Osteoblast (primary cell): ENCODE measurements at regions not wholly inside any gene's neighbourhood (a gene's known extent, or its start where the extent isn't known, plus 50 kb on each side); places are given as distances from the start of the nearest gene placed in this dataset.

Experiments
- DNase-seq: peaks from one replicate; pipeline ENCODE4 v3.0.0; 2011; ENCODE audit warnings: low spot score, mixed read lengths; ENCODE audit not compliant: insufficient read length; ENCODE audit errors: missing footprints
- H2AFZ ChIP-seq: 2 replicates; pipeline ENCODE4 v1.6.0; 2011; ENCODE audit warnings: mild to moderate bottlenecking, low read length
- H3K27ac ChIP-seq: 2 replicates; pipeline ENCODE4 v1.5.1; 2011; ENCODE audit warnings: mild to moderate bottlenecking, low read depth, low read length, moderate library complexity
- H3K27me3 ChIP-seq: 2 replicates; pipeline ENCODE4 v1.6.0; 2012; ENCODE audit warnings: mild to moderate bottlenecking, control low read depth, inconsistent platforms, low read length, moderate library complexity; ENCODE audit not compliant: insufficient read depth
- H3K36me3 ChIP-seq: 2 replicates; pipeline ENCODE4 v1.5.1; 2011; ENCODE audit warnings: mild to moderate bottlenecking, low read length, control low read depth, moderate library complexity; ENCODE audit not compliant: insufficient read depth
- H3K4me1 ChIP-seq: 2 replicates; pipeline ENCODE4 v1.5.1; 2011; ENCODE audit warnings: mild to moderate bottlenecking, low read length, control low read depth, moderate library complexity; ENCODE audit not compliant: insufficient read depth
- H3K4me2 ChIP-seq: 2 replicates; pipeline ENCODE4 v1.6.0; 2011; ENCODE audit warnings: mild to moderate bottlenecking, low read length; ENCODE audit not compliant: insufficient read depth
- H3K4me3 ChIP-seq: fragments of 200-600 bp; sonication (generic); 3 replicates; pipeline ENCODE4 v1.5.1; 2012; ENCODE audit warnings: mild to moderate bottlenecking, low read length, inconsistent platforms; ENCODE audit not compliant: insufficient read depth
- H3K79me2 ChIP-seq: 2 replicates; pipeline ENCODE4 v1.6.0; 2012; ENCODE audit warnings: mild to moderate bottlenecking, low read length, control low read depth, inconsistent platforms; ENCODE audit not compliant: insufficient read depth
- H3K9me3 ChIP-seq: 2 replicates; pipeline ENCODE4 v1.5.1; 2011; ENCODE audit warnings: low read depth, low read length, control low read depth
- H4K20me1 ChIP-seq: 2 replicates; pipeline ENCODE4 v1.6.0; 2012; ENCODE audit warnings: mild to moderate bottlenecking, low read length, control low read depth; ENCODE audit not compliant: insufficient read depth
- TF ChIP-seq, protein P1 (sequence below): IDR thresholded peaks from 2 replicates; pipeline ENCODE4 v1.5.1; 2011; ENCODE audit warnings: mild to moderate bottlenecking, low read depth, low read length, moderate library complexity; ENCODE audit errors: extremely low read depth

DNA sequence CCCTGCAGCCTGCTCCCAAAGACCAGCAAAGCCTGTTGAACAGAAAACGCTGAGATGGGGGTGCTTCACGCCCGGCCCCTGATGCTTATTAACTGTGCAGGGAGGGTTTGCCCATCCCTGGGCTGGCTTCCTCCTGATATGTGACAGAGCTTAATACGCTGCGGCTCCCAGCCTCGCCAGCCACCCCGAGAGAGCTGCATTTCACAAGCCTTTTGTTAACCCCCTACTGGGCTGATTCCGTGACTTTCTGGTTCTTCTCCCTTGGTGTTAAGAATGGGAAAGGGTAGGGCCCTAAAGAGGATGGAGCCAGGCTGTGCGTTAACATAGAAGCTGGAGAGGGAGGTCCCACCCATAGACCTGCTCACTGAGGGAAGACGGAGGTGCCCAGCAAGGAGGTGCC lies 211.8 kb downstream of the ENGASE start:
- peaks cover 6% of the 10 kb centered on the region for H3K27me3 ChIP-seq
- no peaks in the 10 kb centered on the region for H3K36me3 ChIP-seq
- no peaks in the 10 kb centered on the region for H3K4me1 ChIP-seq
- H4K20me1 ChIP-seq = no peaks in the 10 kb centered on the region
- no peaks in the 10 kb centered on the region for H3K9me3 ChIP-seq
- no peak overlapping the region for H3K27ac ChIP-seq
- TF ChIP-seq, protein P1, sequence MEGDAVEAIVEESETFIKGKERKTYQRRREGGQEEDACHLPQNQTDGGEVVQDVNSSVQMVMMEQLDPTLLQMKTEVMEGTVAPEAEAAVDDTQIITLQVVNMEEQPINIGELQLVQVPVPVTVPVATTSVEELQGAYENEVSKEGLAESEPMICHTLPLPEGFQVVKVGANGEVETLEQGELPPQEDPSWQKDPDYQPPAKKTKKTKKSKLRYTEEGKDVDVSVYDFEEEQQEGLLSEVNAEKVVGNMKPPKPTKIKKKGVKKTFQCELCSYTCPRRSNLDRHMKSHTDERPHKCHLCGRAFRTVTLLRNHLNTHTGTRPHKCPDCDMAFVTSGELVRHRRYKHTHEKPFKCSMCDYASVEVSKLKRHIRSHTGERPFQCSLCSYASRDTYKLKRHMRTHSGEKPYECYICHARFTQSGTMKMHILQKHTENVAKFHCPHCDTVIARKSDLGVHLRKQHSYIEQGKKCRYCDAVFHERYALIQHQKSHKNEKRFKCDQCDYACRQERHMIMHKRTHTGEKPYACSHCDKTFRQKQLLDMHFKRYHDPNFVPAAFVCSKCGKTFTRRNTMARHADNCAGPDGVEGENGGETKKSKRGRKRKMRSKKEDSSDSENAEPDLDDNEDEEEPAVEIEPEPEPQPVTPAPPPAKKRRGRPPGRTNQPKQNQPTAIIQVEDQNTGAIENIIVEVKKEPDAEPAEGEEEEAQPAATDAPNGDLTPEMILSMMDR = no peak
- DNase-seq = no peak
- no peaks in the 10 kb centered on the region for H3K79me2 ChIP-seq
- no peak overlapping the region for H3K4me2 ChIP-seq
- H2AFZ ChIP-seq = no peak overlapping the region
- no peak overlapping the region for H3K4me3 ChIP-seq

DNA sequence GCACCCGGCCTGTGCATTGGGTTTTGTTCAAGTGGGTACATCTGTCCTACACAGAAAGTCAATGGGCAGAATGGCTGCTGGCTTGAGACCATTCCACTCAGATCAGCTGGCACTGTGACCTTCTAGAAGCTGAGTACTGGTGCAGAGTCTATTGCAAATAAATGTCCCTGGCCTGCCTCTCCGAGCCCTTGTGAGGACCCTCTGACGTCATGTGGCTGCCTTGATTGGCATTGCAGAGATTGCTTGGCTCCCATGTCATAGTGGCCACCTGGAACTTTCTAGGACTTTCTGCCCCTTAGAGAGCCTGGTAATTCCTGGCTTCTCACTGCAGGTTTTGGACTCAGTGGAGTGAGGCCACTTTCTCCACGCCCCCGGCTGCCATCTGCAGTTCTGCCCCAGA lies 211.3 kb downstream of the ENGASE start:
- no peak overlapping the region for H3K4me2 ChIP-seq
- peak; percentile 44 for DNase-seq
- peaks cover 6% of the 10 kb centered on the region for H3K27me3 ChIP-seq

DNA sequence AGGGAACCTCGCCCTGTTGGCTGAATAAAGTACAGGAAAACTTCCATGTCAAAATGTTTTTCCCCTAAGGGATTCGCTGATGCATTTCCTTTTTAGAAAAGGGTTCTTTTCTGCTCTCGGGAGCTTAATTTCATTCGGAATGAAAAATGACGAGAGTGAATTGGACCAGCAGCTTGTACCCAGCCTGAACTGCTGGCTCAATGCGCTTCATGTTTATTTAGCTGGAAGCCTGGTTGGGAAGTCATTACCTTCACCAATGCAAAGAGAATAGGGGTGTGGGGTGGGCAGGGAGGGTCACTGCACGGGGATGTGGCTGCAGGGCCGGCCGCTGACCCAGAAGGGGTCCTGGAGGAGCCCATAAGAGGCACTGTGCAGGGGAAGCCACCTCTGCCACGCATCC lies 207.7 kb downstream of the ENGASE start:
- H4K20me1 ChIP-seq = no peaks in the 10 kb centered on the region
- H3K27ac ChIP-seq = no peak overlapping the region
- TF ChIP-seq, protein P1 = no peak
- H3K27me3 ChIP-seq = peaks cover 6% of the 10 kb centered on the region
- no peak overlapping the region for H3K4me3 ChIP-seq
- H2AFZ ChIP-seq = no peak overlapping the region
- DNase-seq = peak; percentile 37
- H3K36me3 ChIP-seq = no peaks in the 10 kb centered on the region
- H3K9me3 ChIP-seq = no peaks in the 10 kb centered on the region
- no peaks in the 10 kb centered on the region for H3K79me2 ChIP-seq
- no peaks in the 10 kb centered on the region for H3K4me1 ChIP-seq
- H3K4me2 ChIP-seq = no peak overlapping the region

More for the DNA sequence above, 211.3 kb downstream of the ENGASE start:
- H3K9me3 ChIP-seq = no peaks in the 10 kb centered on the region
- H3K27ac ChIP-seq = no peak overlapping the region
- H4K20me1 ChIP-seq = no peaks in the 10 kb centered on the region
- no peaks in the 10 kb centered on the region for H3K36me3 ChIP-seq
- no peak overlapping the region for H3K4me3 ChIP-seq
- TF ChIP-seq, protein P1 = no peak
- H3K79me2 ChIP-seq = no peaks in the 10 kb centered on the region
- H2AFZ ChIP-seq = no peak overlapping the region
- no peaks in the 10 kb centered on the region for H3K4me1 ChIP-seq

DNA sequence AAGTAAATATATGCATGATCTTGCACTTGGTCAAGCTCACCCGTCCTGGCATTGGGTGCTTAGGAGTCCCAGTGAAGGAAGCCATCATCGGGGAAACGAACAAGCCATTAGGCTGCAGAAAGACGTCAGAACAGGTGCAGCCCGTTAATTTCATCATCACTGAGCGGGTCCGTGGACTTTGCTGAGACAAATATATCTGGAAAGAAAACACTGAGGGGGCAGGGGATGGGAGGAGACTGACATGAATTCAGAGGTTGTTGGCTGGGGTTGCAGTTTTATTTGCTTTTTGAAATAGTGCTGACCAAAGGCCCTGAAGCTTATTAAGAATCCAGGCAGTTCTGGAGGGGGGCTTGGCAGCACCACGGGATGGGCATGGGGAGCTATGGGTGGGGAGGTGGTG lies 207.2 kb downstream of the ENGASE start:
- no peaks in the 10 kb centered on the region for H3K36me3 ChIP-seq
- H4K20me1 ChIP-seq = no peaks in the 10 kb centered on the region
- peaks cover 6% of the 10 kb centered on the region for H3K27me3 ChIP-seq

More for the DNA sequence above, 207.2 kb downstream of the ENGASE start:
- H3K9me3 ChIP-seq = no peaks in the 10 kb centered on the region
- TF ChIP-seq, protein P1 = no peak
- no peak for DNase-seq
- H3K4me3 ChIP-seq = no peak overlapping the region
- no peaks in the 10 kb centered on the region for H3K4me1 ChIP-seq
- H3K4me2 ChIP-seq = no peak overlapping the region
- H2AFZ ChIP-seq = no peak overlapping the region
- H3K79me2 ChIP-seq = no peaks in the 10 kb centered on the region
- no peak overlapping the region for H3K27ac ChIP-seq
